CD8-positive, alpha-beta memory T cell (primary cell): ENCODE measurements at regions not wholly inside any gene's neighbourhood (a gene's known extent, or its start where the extent isn't known, plus 50 kb on each side); places are given as distances from the start of the nearest gene placed in this dataset.

ENCODE experiments used
- CTCF ChIA-PET: fragments of 350-600 bp; sonication (Branson Sonifier 250); formaldehyde crosslinking; loops from one replicate; lab custom pipeline; 2021; ENCODE audit warnings: antibody characterized with exemption; lab: Charles Lee
- POLR2A ChIA-PET: fragments of 350-600 bp; sonication (Branson Sonifier 250); formaldehyde crosslinking; loops from one replicate; lab custom pipeline; 2021; ENCODE audit warnings: antibody characterized with exemption; lab: Charles Lee
- DNase-seq, 5 donors: peaks; one replicate each; pipeline versions ENCODE4 v3.0.0 to v3.0.0-alpha.2; 2020 to 2022; ENCODE audit warnings: mixed read lengths in 1 of 5
- H3K27ac ChIP-seq: one replicate; pipeline ENCODE4 v1.7.0; 2013; ENCODE audit warnings: low read depth, mild to moderate bottlenecking, low read length, moderate library complexity
- H3K27me3 ChIP-seq: 2 replicates; pipeline ENCODE4 v1.7.0; 2013; ENCODE audit warnings: low read length, mild to moderate bottlenecking; ENCODE audit not compliant: insufficient read depth, poor library complexity, severe bottlenecking
- H3K36me3 ChIP-seq: 2 replicates; pipeline ENCODE4 v1.7.0; 2013; ENCODE audit warnings: mild to moderate bottlenecking, low read length, moderate library complexity; ENCODE audit not compliant: insufficient read depth
- H3K4me1 ChIP-seq: 2 replicates; pipeline ENCODE4 v1.7.0; 2013; ENCODE audit warnings: mild to moderate bottlenecking, low read length, moderate library complexity; ENCODE audit not compliant: insufficient read depth
- H3K4me3 ChIP-seq: 2 replicates; pipeline ENCODE4 v1.7.0; 2013; ENCODE audit warnings: mild to moderate bottlenecking, low read length
- H3K9me3 ChIP-seq: 2 replicates; pipeline ENCODE4 v1.7.0; 2013; ENCODE audit warnings: mild to moderate bottlenecking, low read length
- H3K27ac Mint-ChIP-seq, 8 donors: one replicate each; pipeline ENCODE4 v1.8.0; 2020 to 2021; ENCODE audit warnings: mixed read lengths in 8 of 8, mild to moderate bottlenecking in 6 of 8, inconsistent platforms in 3 of 8, moderate library complexity in 3 of 8
- H3K27me3 Mint-ChIP-seq, 2 donors: one replicate each; pipeline ENCODE4 v1.8.0; 2020 to 2021; ENCODE audit warnings: mixed read lengths in 2 of 2, mild to moderate bottlenecking in 1 of 2, moderate library complexity in 1 of 2
- H3K36me3 Mint-ChIP-seq, 3 donors: one replicate each; pipeline ENCODE4 v1.8.0; 2020 to 2021; ENCODE audit warnings: mixed read lengths in 3 of 3, inconsistent platforms in 1 of 3, mild to moderate bottlenecking in 1 of 3
- H3K4me1 Mint-ChIP-seq, 3 donors: one replicate each; pipeline ENCODE4 v1.8.0; 2020 to 2021; ENCODE audit warnings: mixed read lengths in 3 of 3, inconsistent platforms in 1 of 3, mild to moderate bottlenecking in 1 of 3
- H3K4me3 Mint-ChIP-seq, 7 donors: one replicate each; pipeline ENCODE4 v1.8.0; 2020 to 2021; ENCODE audit warnings: mixed read lengths in 7 of 7, mild to moderate bottlenecking in 6 of 7, moderate library complexity in 4 of 7, inconsistent platforms in 2 of 7
- H3K9me3 Mint-ChIP-seq, 5 donors: one replicate each; pipeline ENCODE4 v1.8.0; 2020 to 2022; ENCODE audit warnings: mixed read lengths in 5 of 5, mild to moderate bottlenecking in 3 of 5, moderate library complexity in 2 of 5, inconsistent platforms in 1 of 5

DNA sequence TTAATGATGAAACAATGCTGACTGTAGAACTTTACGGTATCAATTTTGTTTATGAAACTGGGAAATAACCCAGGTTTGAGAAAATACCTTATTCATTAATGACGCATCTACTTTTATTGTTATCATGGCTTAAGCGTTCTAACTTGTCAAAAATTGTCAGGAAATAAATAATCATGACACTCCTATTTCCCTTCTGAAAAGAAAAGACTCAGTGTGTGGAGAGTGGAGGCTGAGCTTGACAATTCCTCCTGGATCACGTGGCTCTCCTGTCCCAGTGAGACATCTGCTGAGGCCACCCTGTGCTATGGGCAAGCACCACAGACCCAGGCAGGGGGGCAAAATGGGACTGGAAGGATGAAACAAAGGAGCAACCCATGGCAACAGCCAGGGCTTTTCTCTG, 466.4 kb downstream of the ZNF608 start:
- Mint-ChIP-seq H3K36me3 (no peaks in the 10 kb centered on the region), H3K27ac (no peak overlapping the region), H3K9me3 (peaks cover 0 to 15% (median 5%) of the 10 kb centered on the region in 5 donors), H3K4me3 (no peak overlapping the region), H3K4me1 (no peaks in the 10 kb centered on the region), H3K27me3 (no peaks in the 10 kb centered on the region)
- DNase-seq, result no peak
- Histone ChIP-seq H3K4me3 (no peak overlapping the region), H3K9me3 (no peaks in the 10 kb centered on the region), H3K36me3 (no peaks in the 10 kb centered on the region), H3K4me1 (no peaks in the 10 kb centered on the region), H3K27me3 (no peaks in the 10 kb centered on the region), H3K27ac (no peak overlapping the region)
- CTCF ChIA-PET, result no interaction called here
- POLR2A ChIA-PET, result no interaction called here

GRCh38 chr5:124279146-124279876, 467.1 kb downstream of the ZNF608 start:
- ChIA-PET POLR2A (no interaction called here), CTCF (no interaction called here)
- Mint-ChIP-seq H3K4me3 (no peak overlapping the region), H3K4me1 (no peaks in the 10 kb centered on the region), H3K27me3 (no peaks in the 10 kb centered on the region), H3K36me3 (no peaks in the 10 kb centered on the region), H3K9me3 (peaks cover 0 to 19% (median 5%) of the 10 kb centered on the region in 5 donors), H3K27ac (no peak overlapping the region)
- Histone ChIP-seq H3K27ac (no peak overlapping the region), H3K4me1 (no peaks in the 10 kb centered on the region), H3K36me3 (no peaks in the 10 kb centered on the region), H3K27me3 (no peaks in the 10 kb centered on the region), H3K9me3 (no peaks in the 10 kb centered on the region), H3K4me3 (no peak overlapping the region)
- DNase-seq, result no peak

GRCh38 chr5:124278636-124279035, 467.8 kb downstream of the ZNF608 start:
- POLR2A ChIA-PET, result no interaction called here
- CTCF ChIA-PET, result no interaction called here
- no peaks in the 10 kb centered on the region for H3K27me3 ChIP-seq

GRCh38 chr5:124277767-124278545, 468.5 kb downstream of the ZNF608 start:
- H3K27me3 ChIP-seq, result no peaks in the 10 kb centered on the region
- no peak overlapping the region for H3K27ac ChIP-seq
- H3K27me3 Mint-ChIP-seq, result no peaks in the 10 kb centered on the region
- H3K27ac Mint-ChIP-seq, result no peak overlapping the region
- H3K36me3 ChIP-seq, result no peaks in the 10 kb centered on the region
- no peaks in the 10 kb centered on the region for H3K9me3 ChIP-seq
- POLR2A ChIA-PET, result no interaction called here
- no peaks in the 10 kb centered on the region for H3K4me1 Mint-ChIP-seq
- CTCF ChIA-PET, result no interaction called here
- DNase-seq, result no peak
- peaks cover 0 to 22% (median 5%) of the 10 kb centered on the region in 5 donors for H3K9me3 Mint-ChIP-seq
- H3K4me1 ChIP-seq, result no peaks in the 10 kb centered on the region
- H3K36me3 Mint-ChIP-seq, result no peaks in the 10 kb centered on the region
- no peak overlapping the region for H3K4me3 ChIP-seq
- H3K4me3 Mint-ChIP-seq, result no peak overlapping the region

More at GRCh38 chr5:124278636-124279035, 467.8 kb downstream of the ZNF608 start:
- no peak overlapping the region for H3K27ac ChIP-seq
- H3K9me3 ChIP-seq, result no peaks in the 10 kb centered on the region
- H3K27ac Mint-ChIP-seq, result no peak overlapping the region
- H3K9me3 Mint-ChIP-seq, result peaks cover 0 to 19% (median 5%) of the 10 kb centered on the region in 5 donors
- no peaks in the 10 kb centered on the region for H3K4me1 Mint-ChIP-seq
- no peak overlapping the region for H3K4me3 Mint-ChIP-seq
- H3K36me3 ChIP-seq, result no peaks in the 10 kb centered on the region
- no peaks in the 10 kb centered on the region for H3K27me3 Mint-ChIP-seq
- no peak for DNase-seq
- no peaks in the 10 kb centered on the region for H3K36me3 Mint-ChIP-seq
- H3K4me1 ChIP-seq, result no peaks in the 10 kb centered on the region
- no peak overlapping the region for H3K4me3 ChIP-seq

GRCh38 chr5:124276166-124276565, 470.3 kb downstream of the ZNF608 start:
- Mint-ChIP-seq H3K36me3 (no peaks in the 10 kb centered on the region), H3K9me3 (peaks cover 0 to 24% (median 5%) of the 10 kb centered on the region in 5 donors), H3K4me1 (no peaks in the 10 kb centered on the region), H3K4me3 (no peak overlapping the region), H3K27me3 (no peaks in the 10 kb centered on the region), H3K27ac (no peak overlapping the region)
- H3K9me3 ChIP-seq, result no peaks in the 10 kb centered on the region
- ChIA-PET POLR2A (no interaction called here), CTCF (no interaction called here)
- no peak overlapping the region for H3K27ac ChIP-seq
- no peak for DNase-seq
- H3K4me3 ChIP-seq, result no peak overlapping the region
- no peaks in the 10 kb centered on the region for H3K4me1 ChIP-seq
- no peaks in the 10 kb centered on the region for H3K27me3 ChIP-seq
- no peaks in the 10 kb centered on the region for H3K36me3 ChIP-seq

- no peaks in the 10 kb centered on the region for H3K36me3 Mint-ChIP-seq
- Histone ChIP-seq H3K4me1 (no peaks in the 10 kb centered on the region), H3K36me3 (no peaks in the 10 kb centered on the region), H3K4me3 (no peak overlapping the region), H3K27me3 (no peaks in the 10 kb centered on the region), H3K27ac (no peak overlapping the region), H3K9me3 (no peaks in the 10 kb centered on the region)
- H3K27me3 Mint-ChIP-seq, result no peaks in the 10 kb centered on the region
- no peak for DNase-seq
- ChIA-PET POLR2A (no interaction called here), CTCF (no interaction called here)
- H3K27ac Mint-ChIP-seq, result no peak overlapping the region
- no peaks in the 10 kb centered on the region for H3K4me1 Mint-ChIP-seq
- H3K4me3 Mint-ChIP-seq, result no peak overlapping the region
- H3K9me3 Mint-ChIP-seq, result peaks cover 0 to 27% (median 5%) of the 10 kb centered on the region in 5 donors
Measured at GRCh38 chr5:124274949-124275348, 471.5 kb downstream of the ZNF608 start.

GRCh38 chr5:124264499-124264898, 481.9 kb downstream of the ZNF608 start:
- H3K36me3 Mint-ChIP-seq, result no peaks in the 10 kb centered on the region
- Histone ChIP-seq H3K4me3 (no peak overlapping the region), H3K4me1 (no peaks in the 10 kb centered on the region), H3K27ac (no peak overlapping the region), H3K27me3 (no peaks in the 10 kb centered on the region), H3K36me3 (no peaks in the 10 kb centered on the region), H3K9me3 (no peaks in the 10 kb centered on the region)
- DNase-seq, result no peak
- H3K27me3 Mint-ChIP-seq, result no peaks in the 10 kb centered on the region
- peaks cover 0 to 10% (median 3%) of the 10 kb centered on the region in 5 donors for H3K9me3 Mint-ChIP-seq
- no peaks in the 10 kb centered on the region for H3K4me1 Mint-ChIP-seq
- H3K4me3 Mint-ChIP-seq, result no peak overlapping the region
- ChIA-PET CTCF (interaction anchor here (0.7 kb wide), 2 partner anchors 52 to 131 kb away, joined by 3 to 4 read pairs; no protein-coding TSS in a partner anchor), POLR2A (no interaction called here)
- H3K27ac Mint-ChIP-seq, result no peak overlapping the region
